HG02973 (cell line): ENCODE measurements at regions not wholly inside any gene's neighbourhood (a gene's known extent, or its start where the extent isn't known, plus 50 kb on each side); places are given as distances from the start of the nearest gene placed in this dataset.
"Not testable (repeated sequence)": the region's sequence is repeated elsewhere in the genome, so short reads cannot be mapped to it uniquely, and the experiment has no call there.

Experiments used
- ATAC-seq: cut with Tn5 transposase; IDR thresholded peaks from one replicate; pipeline ENCODE4 v1.9.1; 2021; ENCODE audit warnings: moderate library complexity; ENCODE audit not compliant: unreplicated experiment

- no peak for ATAC-seq
Measured at GRCh38 chr1:234769986-234770795, 160.2 kb upstream of the IRF2BP2 start.

GRCh38 chr1:234769284-234769985 is 159.5 kb upstream of the IRF2BP2 start:
- no peak for ATAC-seq

GRCh38 chr1:234768569-234769283 is 158.7 kb upstream of the IRF2BP2 start:
- no peak for ATAC-seq

DNA sequence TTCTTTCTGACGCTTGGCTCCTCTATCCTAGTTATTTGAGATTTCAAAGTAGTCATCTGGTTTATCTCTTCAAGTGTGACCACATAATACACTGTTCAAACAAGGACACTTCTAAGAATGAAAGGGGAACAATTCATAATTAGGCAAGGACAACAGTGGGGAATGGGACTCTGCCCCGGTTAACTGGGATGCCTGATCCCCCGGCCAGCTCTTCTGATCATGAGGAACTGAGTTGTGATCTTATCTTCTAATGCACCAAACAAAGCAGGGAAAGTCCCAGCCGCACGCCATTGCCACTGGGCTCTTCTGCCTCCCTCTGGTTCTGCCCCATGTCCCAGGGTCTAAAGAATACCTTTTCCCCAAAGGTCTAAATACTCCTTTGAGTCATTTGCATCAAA is 158.2 kb upstream of the IRF2BP2 start:
- no peak for ATAC-seq

- no peak for ATAC-seq
Measured at GRCh38 chr1:234765672-234766071, 155.7 kb upstream of the IRF2BP2 start.

GRCh38 chr1:234765181-234765580 is 155.2 kb upstream of the IRF2BP2 start:
- no peak for ATAC-seq

DNA sequence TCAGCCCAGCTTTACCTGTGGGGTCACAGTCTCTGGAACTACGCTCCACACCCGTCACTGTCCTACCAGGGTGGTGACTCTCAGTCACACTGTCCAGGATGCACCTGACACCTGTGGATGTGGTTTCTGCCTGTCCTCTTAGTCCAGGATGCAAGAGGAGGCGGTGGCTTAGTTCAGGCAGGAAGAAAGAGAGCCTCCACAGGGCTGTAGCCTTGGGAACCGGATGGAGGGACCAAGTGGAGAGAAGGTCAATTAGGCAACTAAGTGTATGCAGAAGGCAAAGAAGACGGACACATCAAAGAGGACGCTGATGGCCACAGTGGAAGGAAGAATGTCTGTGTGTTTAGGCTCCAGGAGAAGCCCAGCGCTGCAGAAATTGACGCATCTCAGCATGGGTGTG is 153.9 kb upstream of the IRF2BP2 start:
- ATAC-seq, result no peak

- no peak for ATAC-seq
Measured at GRCh38 chr1:234763367-234763766, 153.4 kb upstream of the IRF2BP2 start.

- ATAC-seq, result not testable (repeated sequence)
Measured at GRCh38 chr1:234762127-234762526, 152.1 kb upstream of the IRF2BP2 start.

DNA sequence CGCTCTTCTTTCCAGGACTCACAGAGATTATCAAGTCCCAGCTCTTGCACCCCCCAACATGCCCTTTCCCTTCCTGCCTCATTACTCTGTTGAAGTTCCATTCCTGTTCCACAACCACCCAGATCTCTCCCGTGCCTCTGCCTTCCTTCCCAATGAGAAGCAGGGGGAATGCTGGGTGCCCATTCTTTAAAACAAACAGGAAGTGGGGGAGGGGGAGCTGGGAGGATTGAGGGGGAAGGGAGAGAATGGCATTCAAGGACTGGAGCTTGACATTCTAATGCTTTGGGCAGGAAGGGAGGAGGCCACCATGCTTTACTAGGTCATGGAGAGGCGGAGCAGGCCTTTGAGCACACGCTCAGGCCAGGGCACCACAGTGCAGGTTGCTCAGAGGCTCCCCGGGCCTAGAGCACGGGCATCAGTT is 150.3 kb upstream of the IRF2BP2 start:
- ATAC-seq, result no peak

DNA sequence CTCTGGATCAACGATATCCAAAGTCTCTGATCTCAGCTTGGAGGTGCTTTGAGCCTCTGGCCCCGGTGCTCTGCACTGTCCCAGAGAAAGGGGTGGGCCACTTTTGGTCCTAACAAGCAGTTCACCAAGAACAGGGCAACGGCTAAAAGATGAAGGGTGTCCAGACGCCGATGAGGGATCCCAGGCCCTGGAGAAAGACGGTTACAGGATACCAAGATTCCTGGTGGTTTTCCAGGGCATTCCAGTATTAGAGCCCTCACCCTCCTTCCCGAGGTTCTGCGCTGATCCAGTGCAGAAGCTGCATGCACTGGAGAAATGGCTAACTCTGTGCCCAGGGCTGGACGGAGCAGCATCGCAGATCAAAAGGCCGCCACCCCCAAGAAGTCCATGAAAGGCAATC is 149.9 kb upstream of the IRF2BP2 start:
- no peak for ATAC-seq

GRCh38 chr1:234758851-234759250 is 148.9 kb upstream of the IRF2BP2 start:
- ATAC-seq, result no peak

DNA sequence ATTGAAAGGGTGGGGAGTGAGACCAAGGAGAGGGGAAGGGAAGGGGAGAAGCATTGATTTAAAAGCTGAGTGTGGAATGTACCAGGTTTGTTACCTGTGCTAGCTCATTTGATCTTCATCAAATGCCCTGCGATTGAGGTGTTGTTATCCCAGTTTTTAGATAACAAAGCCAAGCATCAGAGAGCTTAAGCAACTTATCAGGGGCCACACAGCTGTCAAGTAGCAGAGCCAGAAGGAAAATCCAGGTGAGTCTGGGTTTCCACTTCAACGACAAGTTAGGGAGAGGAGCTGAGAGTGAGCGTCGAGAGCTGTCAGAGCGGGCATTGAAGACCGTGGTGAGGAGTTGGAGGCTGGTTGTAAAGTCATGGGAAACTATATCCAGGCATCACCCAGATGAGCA is 146.9 kb upstream of the IRF2BP2 start:
- no peak for ATAC-seq

GRCh38 chr1:234756066-234756774 is 146.2 kb upstream of the IRF2BP2 start:
- no peak for ATAC-seq

GRCh38 chr1:234755449-234755863 is 145.5 kb upstream of the IRF2BP2 start:
- ATAC-seq, result no peak

- ATAC-seq, result no peak
Measured at GRCh38 chr1:234753979-234754378, 144.0 kb upstream of the IRF2BP2 start.

DNA sequence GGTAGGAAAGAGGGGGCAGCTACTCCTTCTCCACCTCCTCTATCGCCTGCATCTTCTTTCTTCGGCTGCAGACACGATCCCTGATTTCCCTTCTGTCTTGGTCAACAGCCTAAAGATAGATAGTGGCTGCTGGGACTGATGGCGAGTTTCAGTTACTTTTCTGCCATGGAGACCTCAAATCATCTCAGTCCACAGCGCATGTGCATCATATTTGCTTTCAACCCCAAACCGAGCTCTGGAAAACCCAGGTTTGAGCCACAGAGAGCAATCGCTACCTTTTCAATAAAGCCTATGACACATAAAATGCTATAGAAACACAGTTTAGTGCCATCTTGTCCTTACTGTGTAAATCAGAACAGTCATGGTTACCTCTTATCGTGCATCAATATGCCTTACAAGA is 142.9 kb upstream of the IRF2BP2 start:
- ATAC-seq, result no peak

DNA sequence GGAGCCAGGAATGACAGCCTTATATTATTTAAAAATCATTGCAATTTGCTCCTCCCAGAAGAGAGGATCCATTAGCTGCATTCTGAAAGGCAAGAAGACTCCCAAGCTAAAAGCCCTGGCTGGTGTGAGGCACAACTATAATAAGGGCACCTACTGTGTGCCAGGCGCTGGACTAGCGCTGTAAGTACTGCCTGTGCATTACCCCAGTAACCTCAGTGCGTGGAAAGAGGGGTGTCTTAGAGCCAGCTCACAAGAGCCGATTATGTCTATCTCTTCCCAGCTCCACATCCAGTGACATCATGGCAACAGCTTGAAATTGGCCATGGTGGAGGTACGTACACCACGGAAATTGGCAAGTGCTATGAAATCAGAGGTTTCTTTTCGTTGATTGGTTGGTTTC is 141.7 kb upstream of the IRF2BP2 start:
- ATAC-seq, result no peak

DNA sequence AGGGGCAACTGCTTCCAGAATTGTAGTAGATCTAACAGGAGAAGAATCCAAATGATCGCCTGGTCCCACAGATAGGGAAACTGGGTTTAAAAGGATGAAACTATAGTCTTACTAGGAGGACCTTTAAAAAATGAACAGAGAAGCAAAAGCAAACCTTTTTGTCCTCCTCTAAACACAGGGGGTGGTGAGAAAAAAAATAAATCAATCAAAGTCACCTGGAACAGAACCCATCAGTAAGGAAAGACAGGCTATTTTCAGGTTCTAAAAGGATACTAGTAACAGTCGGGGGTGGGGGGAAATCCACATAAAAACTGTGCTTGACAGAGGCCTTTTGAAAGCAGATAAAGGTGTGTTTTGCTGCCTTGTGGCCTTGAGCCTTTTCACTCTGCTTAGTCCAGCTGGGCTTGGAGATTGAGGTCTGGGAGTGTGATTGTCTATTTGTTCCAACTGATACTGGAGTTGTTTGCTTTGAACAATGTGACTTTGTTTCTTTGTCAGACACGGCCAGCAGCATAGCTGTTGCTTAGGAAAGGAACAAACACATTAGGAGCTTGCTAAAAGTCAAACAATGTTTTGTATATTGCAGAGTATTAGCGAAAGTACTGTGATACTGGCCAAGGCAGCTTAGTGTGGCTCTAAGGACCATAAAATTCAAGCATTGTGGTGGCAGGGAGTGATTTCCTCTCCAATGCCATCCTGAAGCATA is 141.1 kb upstream of the IRF2BP2 start:
- no peak for ATAC-seq

- no peak for ATAC-seq
Measured at GRCh38 chr1:234748713-234749112, 138.7 kb upstream of the IRF2BP2 start.

- no peak for ATAC-seq
Measured at GRCh38 chr1:234748066-234748465, 138.1 kb upstream of the IRF2BP2 start.
